SK-N-SH (cell line): ENCODE measurements at regions not wholly inside any gene's neighbourhood (a gene's known extent, or its start where the extent isn't known, plus 50 kb on each side); places are given as distances from the start of the nearest gene placed in this dataset.

ENCODE experiments used
- CTCF ChIA-PET: fragments of 300-600, 350-600 bp; formaldehyde crosslinking; extraction: SDS; loops from one replicate; lab custom pipeline; 2021; lab: Yijun Ruan, JAX
- POLR2A ChIA-PET: fragments of 350-600 bp; sonication (Branson Sonifier 250); formaldehyde crosslinking; extraction: SDS; loops from one replicate; lab custom pipeline; 2020; ENCODE audit warnings: antibody characterized with exemption, inconsistent platforms; lab: Yijun Ruan, JAX
- DNase-seq: peaks from one replicate; pipeline ENCODE4 v3.0.0; 2012
- H2AFZ ChIP-seq: fragments of 200-600 bp; sonication (generic); 2 replicates; pipeline ENCODE4 v1.8.1; 2016; ENCODE audit warnings: antibody characterized with exemption, mild to moderate bottlenecking, low read depth
- H3F3A ChIP-seq: fragments of 200-600 bp; sonication (generic); replicated peaks from 2 replicates; pipeline ENCODE3; 2016; ENCODE audit warnings: antibody characterized with exemption, mild to moderate bottlenecking; ENCODE audit not compliant: insufficient read depth
- H3K27ac ChIP-seq, 2 experiments: fragments of 200-500 bp in 1 of 2; fragments of 200-600 bp in 1 of 2; sonication (Bioruptor generic) in 1 of 2; sonication (generic), shearing (Covaris generic) in 1 of 2; 2 replicates each; pipeline versions ENCODE4 v1.5.1 to v1.6.1; 2014 to 2016; ENCODE audit warnings: low read depth in 2 of 2, inconsistent platforms in 1 of 2, low read length in 1 of 2, mild to moderate bottlenecking in 1 of 2, mixed read lengths in 1 of 2
- H3K27me3 ChIP-seq: fragments of 200-600 bp; sonication (generic), shearing (Covaris generic); 2 replicates; pipeline ENCODE4 v1.6.1; 2016; ENCODE audit warnings: mixed run types; ENCODE audit not compliant: insufficient read depth
- H3K36me3 ChIP-seq, 2 experiments: fragments of 200-500 bp in 1 of 2; fragments of 200-600 bp in 1 of 2; sonication (Bioruptor generic) in 1 of 2; sonication (generic) in 1 of 2; replicated peaks in 1 of 2; 2 replicates each; pipeline versions ENCODE3 to v1.5.1; 2014 to 2016; ENCODE audit warnings: low read length in 1 of 2, mild to moderate bottlenecking in 1 of 2; ENCODE audit not compliant: insufficient read depth in 2 of 2, control insufficient read depth in 1 of 2
- H3K4me1 ChIP-seq, 2 experiments: fragments of 200-500 bp in 1 of 2; fragments of 200-600 bp in 1 of 2; sonication (Bioruptor generic) in 1 of 2; sonication (generic), shearing (Covaris generic) in 1 of 2; 2 replicates each; pipeline versions ENCODE4 v1.5.1 to v1.6.1; 2014 to 2016; ENCODE audit warnings: low read depth in 1 of 2, low read length in 1 of 2, mixed run types in 1 of 2; ENCODE audit not compliant: insufficient read depth in 2 of 2, control insufficient read depth in 1 of 2
- H3K4me2 ChIP-seq: fragments of 200-600 bp; sonication (generic), shearing (Covaris generic); 2 replicates; pipeline ENCODE4 v1.6.1; 2017; ENCODE audit warnings: mixed run types
- H3K4me3 ChIP-seq, 2 experiments: fragments of 200-500 bp in 1 of 2; fragments of 200-600 bp in 1 of 2; sonication (Bioruptor generic) in 1 of 2; sonication (generic), shearing (Covaris generic) in 1 of 2; 2 replicates each; pipeline versions ENCODE4 v1.5.1 to v1.8.1; 2014 to 2016; ENCODE audit warnings: low read depth in 2 of 2, inconsistent platforms in 1 of 2, low read length in 1 of 2, mild to moderate bottlenecking in 1 of 2, mixed read lengths in 1 of 2, moderate library complexity in 1 of 2
- H3K79me2 ChIP-seq: fragments of 200-600 bp; sonication (generic); 2 replicates; pipeline ENCODE4 v1.8.1; 2017; ENCODE audit warnings: mild to moderate bottlenecking; ENCODE audit not compliant: insufficient read depth
- H3K9ac ChIP-seq: fragments of 200-600 bp; sonication (generic); 2 replicates; pipeline ENCODE4 v1.6.1; 2017; ENCODE audit warnings: mixed run types
- H3K9me2 ChIP-seq: fragments of 200-600 bp; sonication (generic); 2 replicates; pipeline ENCODE4 v1.6.1; 2017; ENCODE audit warnings: mixed run types
- H3K9me3 ChIP-seq: fragments of 200-600 bp; sonication (generic); 2 replicates; pipeline ENCODE4 v1.6.1; 2017; ENCODE audit warnings: mixed run types, mild to moderate bottlenecking, moderate library complexity
- H4K20me1 ChIP-seq: fragments of 200-600 bp; sonication (generic); 2 replicates; pipeline ENCODE4 v1.6.1; 2017; ENCODE audit warnings: mild to moderate bottlenecking, mixed run types; ENCODE audit not compliant: insufficient read depth
- CHD2 ChIP-seq: fragments of 150-350 bp; IDR thresholded peaks from 2 replicates; pipeline ENCODE4 v1.6.1; 2018; ENCODE audit warnings: low read length; ENCODE audit not compliant: partially characterized antibody
- ELF1 ChIP-seq: IDR thresholded peaks from 2 replicates; pipeline ENCODE4 v1.4.0; 2012
- FOSL2 ChIP-seq: IDR thresholded peaks from 2 replicates; pipeline ENCODE4 v1.4.0; 2012; ENCODE audit warnings: low read depth, mild to moderate bottlenecking, moderate library complexity, borderline replicate concordance
- FOXJ3 ChIP-seq: sonication (generic); formaldehyde crosslinking; IDR thresholded peaks from 2 replicates; pipeline ENCODE4 v1.5.1; 2020; ENCODE audit warnings: mild to moderate bottlenecking, missing genetic modification reagents
- GABPA ChIP-seq: IDR thresholded peaks from 2 replicates; pipeline ENCODE4 v1.4.0; 2012; ENCODE audit warnings: low read depth, mild to moderate bottlenecking
- GATA2 ChIP-seq: sonication (generic); formaldehyde crosslinking; IDR thresholded peaks from 2 replicates; pipeline ENCODE4 v1.5.0; 2020; ENCODE audit warnings: mild to moderate bottlenecking, missing genetic modification reagents
- IRF3 ChIP-seq: fragments of 150-350 bp; IDR thresholded peaks from 2 replicates; pipeline ENCODE4 v1.6.1; 2016; ENCODE audit warnings: mild to moderate bottlenecking, low read depth, low read length
- JUND ChIP-seq: IDR thresholded peaks from 2 replicates; pipeline ENCODE4 v1.4.0; 2012
- MEF2A ChIP-seq: IDR thresholded peaks from 2 replicates; pipeline ENCODE4 v1.4.0; 2012; ENCODE audit warnings: low read depth, borderline replicate concordance
- MXI1 ChIP-seq: IDR thresholded peaks from 2 replicates; pipeline ENCODE4 v1.6.1; 2012; ENCODE audit warnings: mild to moderate bottlenecking, low read depth, low read length, improper control_type of control experiment
- NRF1 ChIP-seq: IDR thresholded peaks from 2 replicates; pipeline ENCODE4 v1.6.1; 2012; ENCODE audit warnings: low read depth, mild to moderate bottlenecking, low read length
- PBX3 ChIP-seq: IDR thresholded peaks from 2 replicates; pipeline ENCODE4; 2012
- POLR2AphosphoS5 ChIP-seq: IDR thresholded peaks from 2 replicates; pipeline ENCODE4 v1.6.1; 2012; ENCODE audit warnings: low read depth, low read length
- RAD21 ChIP-seq: IDR thresholded peaks from 2 replicates; pipeline ENCODE4 v1.6.1; 2012; ENCODE audit warnings: mild to moderate bottlenecking, low read length
- RCOR1 ChIP-seq: fragments of 150-350 bp; IDR thresholded peaks from 2 replicates; pipeline ENCODE4 v1.6.1; 2017; ENCODE audit warnings: antibody characterized with exemption, low read length
- SIN3A ChIP-seq: IDR thresholded peaks from 2 replicates; pipeline ENCODE4 v1.6.1; 2012; ENCODE audit warnings: low read depth, mild to moderate bottlenecking, low read length, moderate library complexity, borderline replicate concordance
- SMC3 ChIP-seq: IDR thresholded peaks from 2 replicates; pipeline ENCODE4 v1.6.1; 2012; ENCODE audit warnings: low read depth, low read length, improper control_type of control experiment
- TAF1 ChIP-seq: IDR thresholded peaks from 2 replicates; pipeline ENCODE4 v1.6.1; 2012; ENCODE audit warnings: low read depth, mild to moderate bottlenecking, low read length, moderate library complexity, borderline replicate concordance
- TCF12 ChIP-seq: IDR thresholded peaks from 2 replicates; pipeline ENCODE4 v1.4.0; 2012
- TEAD4 ChIP-seq: IDR thresholded peaks from 2 replicates; pipeline ENCODE4 v1.4.0; 2012; ENCODE audit warnings: mild to moderate bottlenecking, borderline replicate concordance; ENCODE audit not compliant: insufficient read depth
- YY1 ChIP-seq: IDR thresholded peaks from 2 replicates; pipeline ENCODE4 v1.4.0; 2012; ENCODE audit warnings: low read depth, mild to moderate bottlenecking
- WGBS: methylation state at CpG from one replicate; pipeline ENCODE4 v1.1.6; 2017; ENCODE audit warnings: low lambda C conversion rate; 5-methylcytosine and 5-hydroxymethylcytosine counted together
- TF ChIP-seq, protein P1 (sequence below): IDR thresholded peaks from 2 replicates; pipeline ENCODE4 v1.4.0; 2012; ENCODE audit warnings: low read depth, borderline replicate concordance
- TF ChIP-seq, protein P2 (sequence below): IDR thresholded peaks from 2 replicates; pipeline ENCODE4 v1.4.0; 2012; ENCODE audit warnings: low read depth
- TF ChIP-seq, protein P3 (sequence below): fragments of 200-600 bp; sonication (generic); IDR thresholded peaks from 2 replicates; pipeline ENCODE4 v1.6.1; 2017; ENCODE audit warnings: antibody characterized with exemption, mild to moderate bottlenecking, moderate library complexity
- TF ChIP-seq, protein P4 (sequence below): fragments of 150-350 bp; IDR thresholded peaks from 2 replicates; pipeline ENCODE4 v1.6.1; 2017; ENCODE audit warnings: antibody characterized with exemption, low read length, low read depth, borderline replicate concordance
- TF ChIP-seq, protein P5 (sequence below): IDR thresholded peaks from 2 replicates; pipeline ENCODE4 v1.4.0; 2012; ENCODE audit warnings: low read depth, borderline replicate concordance

DNA sequence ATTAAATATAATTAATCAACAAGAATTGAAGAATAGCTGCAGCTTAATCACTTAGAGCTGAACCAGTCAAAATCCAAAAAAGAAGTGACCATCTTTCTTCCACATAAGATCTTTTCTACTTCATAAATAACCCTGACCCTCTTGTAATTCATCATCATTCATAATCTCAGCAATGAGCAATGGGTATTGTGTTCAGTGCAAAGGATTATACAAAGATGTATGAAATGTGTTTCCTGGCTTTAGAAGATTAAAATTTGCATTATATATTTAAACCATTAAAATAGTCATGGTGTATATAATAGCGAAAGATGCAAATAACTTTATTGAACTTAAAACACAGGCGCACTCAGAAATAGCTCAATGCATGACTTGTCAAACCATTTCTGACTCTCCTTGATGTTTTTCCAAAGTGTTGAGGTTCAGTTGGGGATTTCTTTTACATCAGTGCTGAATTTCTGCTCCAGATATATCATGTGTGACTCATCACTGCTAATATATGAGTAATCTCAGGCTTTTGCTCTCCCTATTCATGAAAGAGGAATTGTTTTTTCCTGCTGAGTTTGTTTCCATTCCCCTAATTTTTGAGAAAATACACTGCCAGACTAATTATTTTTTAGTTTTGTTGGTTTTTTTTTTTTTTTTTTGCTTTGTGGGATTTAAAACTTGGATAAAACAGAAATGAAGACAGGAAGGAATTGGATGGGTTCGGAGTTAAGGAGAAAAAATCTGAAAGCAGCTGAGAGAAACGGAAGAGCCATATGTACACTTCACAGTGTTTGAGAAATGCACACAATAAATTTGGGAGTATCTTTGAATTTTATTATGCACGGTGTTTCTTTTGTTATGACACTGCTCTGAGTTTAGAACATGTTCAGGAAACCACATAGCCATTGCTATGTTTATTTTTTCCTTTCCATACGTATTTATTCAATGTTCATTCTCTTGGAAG lies 290.1 kb upstream of the PCDH7 start:
- no peaks in the 10 kb centered on the region for H3K79me2 ChIP-seq
- H2AFZ ChIP-seq, result no peak overlapping the region
- H3K9ac ChIP-seq, result no peak overlapping the region
- H3K27me3 ChIP-seq, result no peaks in the 10 kb centered on the region
- H3K36me3 ChIP-seq, result no peaks in the 10 kb centered on the region
- H3K4me1 ChIP-seq, result no peaks in the 10 kb centered on the region; a peak in 1 of 4 replicates
- peak overlapping the region in 1 of 2 experiments; percentile 21; a peak in 1 of 4 replicates for H3K27ac ChIP-seq
- WGBS, result 22% methylated on average over 6 of the region's 6 CpGs
- H3K4me3 ChIP-seq, result no peak overlapping the region; a peak in 1 of 4 replicates
- ChIA-PET CTCF (no interaction called here), POLR2A (no interaction called here)
- peak overlapping the region; percentile 4; the same call in 1 of the 2 replicates for H3K4me2 ChIP-seq
- H3K9me3 ChIP-seq, result no peaks in the 10 kb centered on the region; the same call in 1 of the 2 replicates
- no peaks in the 10 kb centered on the region for H4K20me1 ChIP-seq
- H3K9me2 ChIP-seq, result no peaks in the 10 kb centered on the region
- no peak for DNase-seq
- H3F3A ChIP-seq, result peaks cover 8% of the 10 kb centered on the region
- TF ChIP-seq PBX3 (peak; percentile 24; the same call in 1 of the 2 replicates), CHD2 (no peak), TCF12 (peak; percentile 29; the same call in 1 of the 2 replicates), FOXJ3 (CRISPR knock-in tag) (no peak), IRF3 (no peak), TEAD4 (no peak), FOSL2 (peak; percentile 87; the same call in 1 of the 2 replicates), SIN3A (no peak), JUND (peak; percentile 76), TAF1 (no peak), SMC3 (no peak), GATA2 (CRISPR knock-in tag) (no peak), ELF1 (no peak), RAD21 (no peak), NRF1 (no peak), GABPA (no peak), MEF2A (no peak), POLR2AphosphoS5 (no peak), MXI1 (no peak), RCOR1 (no peak), YY1 (no peak)
- TF ChIP-seq, protein P1, sequence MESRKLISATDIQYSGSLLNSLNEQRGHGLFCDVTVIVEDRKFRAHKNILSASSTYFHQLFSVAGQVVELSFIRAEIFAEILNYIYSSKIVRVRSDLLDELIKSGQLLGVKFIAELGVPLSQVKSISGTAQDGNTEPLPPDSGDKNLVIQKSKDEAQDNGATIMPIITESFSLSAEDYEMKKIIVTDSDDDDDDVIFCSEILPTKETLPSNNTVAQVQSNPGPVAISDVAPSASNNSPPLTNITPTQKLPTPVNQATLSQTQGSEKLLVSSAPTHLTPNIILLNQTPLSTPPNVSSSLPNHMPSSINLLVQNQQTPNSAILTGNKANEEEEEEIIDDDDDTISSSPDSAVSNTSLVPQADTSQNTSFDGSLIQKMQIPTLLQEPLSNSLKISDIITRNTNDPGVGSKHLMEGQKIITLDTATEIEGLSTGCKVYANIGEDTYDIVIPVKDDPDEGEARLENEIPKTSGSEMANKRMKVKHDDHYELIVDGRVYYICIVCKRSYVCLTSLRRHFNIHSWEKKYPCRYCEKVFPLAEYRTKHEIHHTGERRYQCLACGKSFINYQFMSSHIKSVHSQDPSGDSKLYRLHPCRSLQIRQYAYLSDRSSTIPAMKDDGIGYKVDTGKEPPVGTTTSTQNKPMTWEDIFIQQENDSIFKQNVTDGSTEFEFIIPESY, result no peak
- TF ChIP-seq, protein P2, sequence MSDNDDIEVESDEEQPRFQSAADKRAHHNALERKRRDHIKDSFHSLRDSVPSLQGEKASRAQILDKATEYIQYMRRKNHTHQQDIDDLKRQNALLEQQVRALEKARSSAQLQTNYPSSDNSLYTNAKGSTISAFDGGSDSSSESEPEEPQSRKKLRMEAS, result no peak
- TF ChIP-seq, protein P3, sequence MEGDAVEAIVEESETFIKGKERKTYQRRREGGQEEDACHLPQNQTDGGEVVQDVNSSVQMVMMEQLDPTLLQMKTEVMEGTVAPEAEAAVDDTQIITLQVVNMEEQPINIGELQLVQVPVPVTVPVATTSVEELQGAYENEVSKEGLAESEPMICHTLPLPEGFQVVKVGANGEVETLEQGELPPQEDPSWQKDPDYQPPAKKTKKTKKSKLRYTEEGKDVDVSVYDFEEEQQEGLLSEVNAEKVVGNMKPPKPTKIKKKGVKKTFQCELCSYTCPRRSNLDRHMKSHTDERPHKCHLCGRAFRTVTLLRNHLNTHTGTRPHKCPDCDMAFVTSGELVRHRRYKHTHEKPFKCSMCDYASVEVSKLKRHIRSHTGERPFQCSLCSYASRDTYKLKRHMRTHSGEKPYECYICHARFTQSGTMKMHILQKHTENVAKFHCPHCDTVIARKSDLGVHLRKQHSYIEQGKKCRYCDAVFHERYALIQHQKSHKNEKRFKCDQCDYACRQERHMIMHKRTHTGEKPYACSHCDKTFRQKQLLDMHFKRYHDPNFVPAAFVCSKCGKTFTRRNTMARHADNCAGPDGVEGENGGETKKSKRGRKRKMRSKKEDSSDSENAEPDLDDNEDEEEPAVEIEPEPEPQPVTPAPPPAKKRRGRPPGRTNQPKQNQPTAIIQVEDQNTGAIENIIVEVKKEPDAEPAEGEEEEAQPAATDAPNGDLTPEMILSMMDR, result no peak
- TF ChIP-seq, protein P4, sequence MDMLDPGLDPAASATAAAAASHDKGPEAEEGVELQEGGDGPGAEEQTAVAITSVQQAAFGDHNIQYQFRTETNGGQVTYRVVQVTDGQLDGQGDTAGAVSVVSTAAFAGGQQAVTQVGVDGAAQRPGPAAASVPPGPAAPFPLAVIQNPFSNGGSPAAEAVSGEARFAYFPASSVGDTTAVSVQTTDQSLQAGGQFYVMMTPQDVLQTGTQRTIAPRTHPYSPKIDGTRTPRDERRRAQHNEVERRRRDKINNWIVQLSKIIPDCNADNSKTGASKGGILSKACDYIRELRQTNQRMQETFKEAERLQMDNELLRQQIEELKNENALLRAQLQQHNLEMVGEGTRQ, result no peak
- TF ChIP-seq, protein P5, sequence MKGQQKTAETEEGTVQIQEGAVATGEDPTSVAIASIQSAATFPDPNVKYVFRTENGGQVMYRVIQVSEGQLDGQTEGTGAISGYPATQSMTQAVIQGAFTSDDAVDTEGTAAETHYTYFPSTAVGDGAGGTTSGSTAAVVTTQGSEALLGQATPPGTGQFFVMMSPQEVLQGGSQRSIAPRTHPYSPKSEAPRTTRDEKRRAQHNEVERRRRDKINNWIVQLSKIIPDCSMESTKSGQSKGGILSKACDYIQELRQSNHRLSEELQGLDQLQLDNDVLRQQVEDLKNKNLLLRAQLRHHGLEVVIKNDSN, result no peak
